Heart left ventricle (tissue), 16 donors: ENCODE measurements at regions not wholly inside any gene's neighbourhood (a gene's known extent, or its start where the extent isn't known, plus 50 kb on each side); places are given as distances from the start of the nearest gene placed in this dataset.

Source experiments
- ATAC-seq, 4 donors: fragments of 200-7000 bp; cut with Tn5 transposase; one replicate each; pipeline ENCODE4 v1.9.1; 2020 to 2022; ENCODE audit warnings: moderate library complexity in 4 of 4, mild to moderate bottlenecking in 3 of 4, moderate number of reproducible peaks in 1 of 4
- DNase-seq, 5 donors: peaks; one replicate each; pipeline ENCODE4 v3.0.0-alpha.2; 2020
- H3K27ac ChIP-seq, 12 donors: fragments of 200-600 bp; sonication (generic) in 4 of 12; one replicate each; pipeline versions ENCODE4 v1.5.0 to v1.8.0; 2016 to 2022; ENCODE audit warnings: mild to moderate bottlenecking in 2 of 12
- H3K27me3 ChIP-seq, 9 donors: fragments of 200-600 bp; sonication (generic) in 2 of 9; one replicate each; pipeline versions ENCODE4 v1.5.1 to v1.8.0; 2016 to 2022; ENCODE audit warnings: mild to moderate bottlenecking in 3 of 9
- H3K36me3 ChIP-seq, 9 donors: fragments of 200-600 bp; sonication (generic) in 2 of 9; one replicate each; pipeline versions ENCODE4 v1.5.0 to v1.8.0; 2018 to 2022; ENCODE audit warnings: mild to moderate bottlenecking in 2 of 9
- H3K4me1 ChIP-seq, 12 donors: fragments of 200-600 bp; sonication (generic) in 4 of 12; one replicate each; pipeline versions ENCODE4 v1.5.0 to v1.8.0; 2016 to 2022; ENCODE audit warnings: mild to moderate bottlenecking in 3 of 12
- H3K4me3 ChIP-seq, 12 donors: fragments of 200-600 bp; sonication (generic) in 4 of 12; one replicate each; pipeline versions ENCODE4 v1.5.0 to v1.8.0; 2017 to 2022; ENCODE audit warnings: mild to moderate bottlenecking in 9 of 12, moderate library complexity in 4 of 12
- H3K9me3 ChIP-seq, 12 donors: fragments of 200-600 bp; sonication (generic) in 4 of 12; one replicate each; pipeline versions ENCODE4 v1.5.0 to v1.8.0; 2016 to 2022; ENCODE audit warnings: mild to moderate bottlenecking in 1 of 12
- POLR2A ChIP-seq, 2 donors: fragments of 450-650 bp; IDR thresholded peaks; one replicate each; pipeline ENCODE4 v1.6.1; 2017; ENCODE audit warnings: antibody characterized with exemption in 2 of 2, mild to moderate bottlenecking in 2 of 2, moderate library complexity in 2 of 2
- WGBS, 4 donors: extraction: QIAGEN DNeasy Blood & Tissue Kit in 2 of 4; methylation state at CpG; one replicate each; pipeline versions ENCODE4 v1.1.5 to v1.1.7; 2013 to 2018; 5-methylcytosine and 5-hydroxymethylcytosine counted together
- intact Hi-C, 10 donors: fragments of 100-400 bp; cut with DNase I; formaldehyde crosslinking; loops; one replicate each; pipeline versions ENCODE4 v1.11.1 to v1.14.2; 2022
- TF ChIP-seq, protein P1 (sequence below), 12 donors: fragments of 200-600 bp; sonication (generic) in 4 of 12; IDR thresholded peaks; one replicate each; pipeline versions ENCODE4 v1.5.0 to v1.8.0; 2018 to 2022; ENCODE audit warnings: antibody characterized with exemption in 12 of 12, mild to moderate bottlenecking in 5 of 12
- donor health status: ischemic (EF 13 %, LVEDD 7.1; RV severe dilation, severe dysfunction).
- donor health status: healthy with polysubstance abuse.
- donor health status: DM: no; HTN: yes; CAD: no.
- donor health status: DM: no; HTN: no; CAD: no.
- donor health status: ischemic (EF 25% LVEDD 6.9; RV normal size, moderate dysfunction).
- donor health status: ischemic (EF 25% LVEDD 5.7; RV mildly dilated, moderate dysfunction).
- donor health status: healthy.
- donor health status: DM: yes; HTN: yes; CAD: no.
- donor health status: ischemic (EF 35%, LVEDD 5.7; RV mildly dilated, moderate dysfunction).
- donor health status: nonischemic (EF 11% LVEDD 7.7; RV severe dilation, severe dysfunction).
- donor health status: DM: yes; HTN: yes; CAD: no.
- donor health status: PGD.
- donor health status: ischemic (EF 29% LVEDD 5.4; RV normal size, mild dysfunction).
- donor health status: nonischemic (EF 23%, LVEDD 6.1; RV moderate dilation, normal function).

DNA sequence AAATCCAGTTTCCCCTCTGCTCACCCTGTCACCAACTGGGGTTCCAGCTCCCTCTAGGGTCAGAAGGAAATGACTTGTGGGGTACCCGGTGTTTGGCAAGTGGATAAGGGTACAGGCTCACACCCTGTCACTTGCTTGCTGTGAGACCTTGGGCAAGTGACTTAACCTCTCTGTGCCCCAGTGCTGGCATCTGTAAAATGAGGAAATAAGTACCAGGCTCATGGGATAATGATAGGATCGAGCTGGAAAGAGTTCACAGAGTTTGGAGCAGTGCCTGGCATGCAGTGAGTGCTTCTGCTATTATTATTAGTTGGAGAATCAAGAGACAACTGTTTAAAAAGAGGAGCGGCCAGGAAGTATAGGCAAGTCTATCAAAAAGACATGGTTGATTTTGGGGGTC lies 53.7 kb upstream of the DLX4 start:
- intact Hi-C loops, result no loop called here
- Histone ChIP-seq H3K4me1 (peaks cover 0 to 6% (median 0%) of the 10 kb centered on the region in 12 donors), H3K4me3 (no peak overlapping the region), H3K36me3 (no peaks in the 10 kb centered on the region), H3K27ac (no peak overlapping the region), H3K27me3 (peaks cover 12 to 61% (median 30%) of the 10 kb centered on the region in 9 donors), H3K9me3 (no peaks in the 10 kb centered on the region)
- WGBS, 4 donors, result 37 to 46% (median 38%) methylated on average over 3 of the region's 3 CpGs
- ATAC-seq (no peak), DNase-seq (no peak)
- TF ChIP-seq POLR2A (IDR thresholded peaks at IDR 0.05), result no peak
- TF ChIP-seq, protein P1, sequence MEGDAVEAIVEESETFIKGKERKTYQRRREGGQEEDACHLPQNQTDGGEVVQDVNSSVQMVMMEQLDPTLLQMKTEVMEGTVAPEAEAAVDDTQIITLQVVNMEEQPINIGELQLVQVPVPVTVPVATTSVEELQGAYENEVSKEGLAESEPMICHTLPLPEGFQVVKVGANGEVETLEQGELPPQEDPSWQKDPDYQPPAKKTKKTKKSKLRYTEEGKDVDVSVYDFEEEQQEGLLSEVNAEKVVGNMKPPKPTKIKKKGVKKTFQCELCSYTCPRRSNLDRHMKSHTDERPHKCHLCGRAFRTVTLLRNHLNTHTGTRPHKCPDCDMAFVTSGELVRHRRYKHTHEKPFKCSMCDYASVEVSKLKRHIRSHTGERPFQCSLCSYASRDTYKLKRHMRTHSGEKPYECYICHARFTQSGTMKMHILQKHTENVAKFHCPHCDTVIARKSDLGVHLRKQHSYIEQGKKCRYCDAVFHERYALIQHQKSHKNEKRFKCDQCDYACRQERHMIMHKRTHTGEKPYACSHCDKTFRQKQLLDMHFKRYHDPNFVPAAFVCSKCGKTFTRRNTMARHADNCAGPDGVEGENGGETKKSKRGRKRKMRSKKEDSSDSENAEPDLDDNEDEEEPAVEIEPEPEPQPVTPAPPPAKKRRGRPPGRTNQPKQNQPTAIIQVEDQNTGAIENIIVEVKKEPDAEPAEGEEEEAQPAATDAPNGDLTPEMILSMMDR (IDR thresholded peaks at IDR 0.05), result no peak

DNA sequence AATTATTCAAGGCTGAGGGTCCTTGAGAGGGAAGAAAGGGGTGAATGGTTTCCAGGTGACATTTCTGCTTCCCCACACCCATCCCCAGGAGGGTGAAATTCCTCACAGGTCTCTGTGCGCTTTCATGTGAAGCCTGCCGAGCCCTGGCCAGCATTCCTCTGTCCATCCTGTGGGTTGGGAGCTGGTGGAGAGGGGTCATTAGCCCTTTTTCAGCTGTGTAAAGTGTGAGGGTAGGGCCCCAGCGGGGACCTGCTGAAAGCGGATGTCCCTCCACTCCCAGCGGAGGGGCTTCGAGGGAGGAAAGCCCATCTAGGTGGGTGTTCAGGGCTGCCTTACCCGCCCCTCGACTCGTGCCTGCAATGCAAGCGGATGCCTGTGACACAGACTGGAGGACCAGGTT lies 53.3 kb upstream of the DLX4 start:
- H3K4me3 ChIP-seq, result no peak overlapping the region
- ATAC-seq (no peak), DNase-seq (no peak)
- peaks cover 8 to 57% (median 26%) of the 10 kb centered on the region in 9 donors for H3K27me3 ChIP-seq
- H3K4me1 ChIP-seq, result peaks cover 0 to 2% (median 0%) of the 10 kb centered on the region in 12 donors
- intact Hi-C loops, result no loop called here
- 44 to 73% (median 47%) methylated on average over 6 to 10 of the region's 10 CpGs for WGBS, 4 donors
- TF ChIP-seq, protein P1 (IDR thresholded peaks at IDR 0.05), result no peak
- no peak for TF ChIP-seq POLR2A (IDR thresholded peaks at IDR 0.05)
- no peaks in the 10 kb centered on the region for H3K36me3 ChIP-seq
- H3K9me3 ChIP-seq, result no peaks in the 10 kb centered on the region
- H3K27ac ChIP-seq, result no peak overlapping the region

DNA sequence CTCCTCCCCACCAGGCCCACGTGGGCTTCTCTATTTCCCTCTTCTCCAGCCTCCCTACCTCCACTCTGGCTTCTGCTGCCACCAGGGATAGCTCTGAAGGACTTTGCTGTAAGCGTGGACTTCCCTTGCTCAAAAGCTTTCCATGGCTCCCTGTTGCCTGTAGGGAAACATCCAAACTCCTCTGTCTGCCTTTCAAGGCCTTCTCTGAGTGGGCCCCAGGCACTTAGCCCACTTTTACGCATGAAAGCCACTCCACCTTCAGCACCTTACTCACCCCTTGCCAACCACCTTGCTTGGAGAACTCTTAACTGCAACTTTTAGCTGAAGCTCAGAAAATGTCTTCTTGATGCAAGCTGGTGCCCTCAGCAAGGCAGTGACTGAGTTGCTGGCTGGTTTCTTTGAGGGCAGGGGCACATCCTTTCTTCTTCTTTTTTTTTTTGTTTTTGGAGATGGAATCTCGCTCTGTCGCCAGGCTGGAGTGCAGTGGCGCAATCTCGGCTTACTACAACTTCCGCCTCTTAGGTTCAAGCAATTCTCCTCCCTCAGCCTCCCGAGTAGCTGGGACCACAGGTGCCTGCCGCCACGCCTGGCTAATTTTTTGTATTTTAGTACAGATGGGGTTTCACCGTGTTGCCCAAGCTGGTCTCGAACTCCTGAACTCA lies 52.0 kb upstream of the DLX4 start:
- Histone ChIP-seq H3K27me3 (peaks cover 0 to 44% (median 14%) of the 10 kb centered on the region in 9 donors), H3K4me3 (no peak overlapping the region), H3K27ac (no peak overlapping the region), H3K36me3 (no peaks in the 10 kb centered on the region), H3K9me3 (no peaks in the 10 kb centered on the region), H3K4me1 (no peaks in the 10 kb centered on the region)
- DNase-seq (no peak), ATAC-seq (no peak)
- TF ChIP-seq, protein P1 (IDR thresholded peaks at IDR 0.05), result no peak
- no peak for TF ChIP-seq POLR2A (IDR thresholded peaks at IDR 0.05)
- intact Hi-C loops, result no loop called here
- WGBS, 4 donors, result 82 to 88% (median 83%) methylated on average over 13 of the region's 13 CpGs

DNA sequence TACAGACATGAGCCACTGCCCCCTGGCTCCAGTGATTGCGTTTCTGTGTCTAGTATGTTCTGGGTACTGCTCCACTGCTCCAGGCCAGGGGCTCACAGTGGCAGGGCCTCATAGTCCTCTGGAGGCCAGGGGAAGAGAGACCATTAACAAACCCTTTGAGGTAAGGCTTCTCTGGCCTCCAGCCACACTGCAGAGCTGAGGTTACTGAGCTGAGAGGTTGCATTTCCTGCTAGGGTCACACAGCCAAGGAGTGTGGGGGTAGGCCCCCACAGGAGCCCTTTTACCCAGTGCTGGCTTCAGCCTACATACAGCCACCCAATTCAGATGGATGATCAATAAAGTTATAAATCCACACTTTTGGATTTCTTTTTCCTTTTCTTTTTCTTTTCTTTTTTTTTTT lies 50.4 kb upstream of the DLX4 start:
- Histone ChIP-seq H3K27ac (no peak overlapping the region), H3K27me3 (peaks cover 0 to 30% (median 7%) of the 10 kb centered on the region in 9 donors), H3K9me3 (no peaks in the 10 kb centered on the region), H3K36me3 (no peaks in the 10 kb centered on the region), H3K4me1 (no peaks in the 10 kb centered on the region), H3K4me3 (no peak overlapping the region)
- 67 to 100% (median 91%) methylated on average over 1 of the region's 1 CpG for WGBS, 4 donors
- intact Hi-C loops, result no loop called here
- TF ChIP-seq, protein P1 (IDR thresholded peaks at IDR 0.05), result no peak
- TF ChIP-seq POLR2A (IDR thresholded peaks at IDR 0.05), result no peak
- no peak for DNase-seq
- ATAC-seq, result no peak
